Ecto neural progenitor cell (in vitro differentiated cells): ENCODE measurements at regions not wholly inside any gene's neighbourhood (a gene's known extent, or its start where the extent isn't known, plus 50 kb on each side); places are given as distances from the start of the nearest gene placed in this dataset.
"Not testable (repeated sequence)": the region's sequence is repeated elsewhere in the genome, so short reads cannot be mapped to it uniquely, and the experiment has no call there.

Source experiments
- DNase-seq: peaks from one replicate; pipeline ENCODE4 v3.0.0-alpha.2; 2018; ENCODE audit warnings: low spot score

GRCh38 chr6:130610303-130610702 is 216.9 kb upstream of the SMLR1 start:
- no peak for DNase-seq

- no peak for DNase-seq
Observed at GRCh38 chr6:130611366-130611765, 215.8 kb upstream of the SMLR1 start.

GRCh38 chr6:130613176-130613575 is 214.0 kb upstream of the SMLR1 start:
- no peak for DNase-seq

- DNase-seq, result no peak
Observed at GRCh38 chr6:130615816-130616215, 211.4 kb upstream of the SMLR1 start.

DNA sequence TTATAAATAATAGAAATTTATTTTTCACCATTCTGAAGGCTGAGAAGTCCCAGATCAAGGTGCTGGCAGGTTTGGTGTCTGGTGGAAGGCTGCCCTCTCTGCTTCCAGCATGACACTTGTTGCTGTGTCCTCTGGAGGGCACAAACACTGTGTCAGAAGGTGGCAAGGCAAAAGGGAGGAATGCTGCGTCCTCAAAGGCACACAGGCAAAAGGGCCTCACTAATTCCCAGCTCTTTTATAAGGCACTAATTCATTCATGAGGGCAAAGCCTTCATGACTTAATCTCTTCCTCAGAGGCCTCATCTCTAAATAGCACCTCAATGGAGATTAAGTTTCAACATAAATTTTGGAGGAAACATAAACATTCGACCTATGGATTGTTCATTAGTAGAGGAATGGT is 209.5 kb upstream of the SMLR1 start:
- no peak for DNase-seq

DNA sequence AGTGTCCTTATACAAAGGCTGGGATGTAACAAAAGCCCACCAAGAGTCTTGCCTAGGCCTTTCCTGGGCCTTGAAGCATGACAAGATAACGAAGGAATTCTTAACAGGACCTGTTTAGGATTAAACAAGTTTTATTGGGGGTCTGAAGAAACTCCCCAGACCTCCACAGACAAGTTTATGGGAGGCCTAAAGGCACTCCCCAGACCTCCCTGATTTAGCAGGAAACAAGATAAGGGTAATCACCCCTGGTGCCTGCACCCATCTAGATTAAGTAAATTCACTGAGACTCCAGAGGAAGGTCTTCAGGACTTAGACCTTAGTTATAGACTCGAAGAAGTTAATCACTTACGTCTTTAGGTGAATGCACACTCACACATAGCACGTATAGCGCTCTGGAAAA is 208.4 kb upstream of the SMLR1 start:
- not testable (repeated sequence) for DNase-seq

- DNase-seq, result no peak
Observed at GRCh38 chr6:130620338-130620781, 206.8 kb upstream of the SMLR1 start.

GRCh38 chr6:130622142-130622541 is 205.1 kb upstream of the SMLR1 start:
- DNase-seq, result no peak

DNA sequence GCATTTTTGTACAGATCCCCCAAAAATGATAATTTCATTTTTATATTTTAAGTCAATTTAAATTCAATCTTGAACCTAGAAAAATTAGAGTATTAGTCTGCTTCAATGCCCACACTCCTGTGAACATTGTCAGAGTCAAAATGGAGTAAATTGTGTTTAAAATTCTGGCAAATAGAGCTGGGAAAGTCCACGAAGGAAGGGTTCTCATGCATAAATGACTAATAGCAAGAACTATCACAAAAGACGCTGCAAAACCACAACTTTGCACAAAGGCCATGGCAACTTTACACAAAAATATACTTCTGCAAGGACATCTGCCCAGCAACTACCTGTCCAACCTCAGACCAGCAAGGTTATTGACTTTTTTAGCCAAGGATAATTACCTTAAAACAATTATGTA is 203.2 kb upstream of the SMLR1 start:
- no peak for DNase-seq

DNA sequence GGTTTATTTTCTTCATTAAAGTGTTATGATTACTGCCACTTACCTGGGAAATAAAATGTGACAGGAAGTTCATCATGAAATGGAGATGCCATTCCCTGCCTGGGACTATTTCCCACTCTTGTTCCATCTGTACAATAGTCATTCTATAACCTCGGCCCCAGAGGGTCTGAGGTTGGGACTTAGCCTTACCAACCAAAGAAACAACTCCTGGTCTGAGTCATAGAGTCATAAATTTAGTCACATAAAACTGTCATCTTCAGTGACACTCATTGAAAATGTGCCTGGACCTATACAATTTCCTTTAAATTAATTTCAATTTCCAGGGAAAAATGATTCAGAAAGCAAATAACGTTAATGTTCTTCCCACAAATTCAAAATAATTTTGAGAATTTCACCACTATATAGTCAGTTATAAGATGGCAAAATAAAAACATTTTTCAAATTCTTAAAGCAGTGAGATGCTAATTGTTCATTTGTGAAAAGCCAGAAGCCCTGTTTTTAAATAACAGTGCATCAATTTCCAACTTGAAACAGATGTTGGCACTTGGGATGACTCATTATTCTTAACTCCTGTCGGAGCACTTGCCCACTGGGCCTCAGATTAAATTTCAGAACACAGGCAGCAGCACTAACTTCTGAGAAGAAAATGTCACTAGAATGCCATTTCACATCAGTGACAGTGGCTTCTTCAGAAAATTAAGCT is 201.2 kb upstream of the SMLR1 start:
- no peak for DNase-seq

DNA sequence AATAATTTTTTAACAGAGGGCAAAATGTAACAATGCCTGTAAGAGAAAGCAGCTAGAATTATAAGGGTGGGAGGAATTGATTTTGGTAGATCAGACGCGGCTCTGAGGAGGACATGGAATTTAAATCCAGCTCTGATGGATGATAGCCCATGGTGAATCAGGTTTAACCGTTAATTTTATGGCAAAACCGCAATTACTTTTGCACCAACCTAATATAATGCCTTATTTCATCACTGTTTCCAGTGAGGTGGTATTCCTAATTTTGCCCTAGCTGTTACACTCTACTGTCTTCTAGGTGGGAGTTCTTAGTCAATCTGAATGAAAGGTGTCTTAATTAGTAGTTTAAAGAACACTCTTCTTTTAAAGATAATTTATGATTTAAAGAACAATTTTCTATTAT is 198.3 kb upstream of the SMLR1 start:
- no peak for DNase-seq

GRCh38 chr6:130629640-130630039 is 197.6 kb upstream of the SMLR1 start:
- no peak for DNase-seq

GRCh38 chr6:130632277-130632676 is 194.9 kb upstream of the SMLR1 start:
- DNase-seq, result no peak

DNA sequence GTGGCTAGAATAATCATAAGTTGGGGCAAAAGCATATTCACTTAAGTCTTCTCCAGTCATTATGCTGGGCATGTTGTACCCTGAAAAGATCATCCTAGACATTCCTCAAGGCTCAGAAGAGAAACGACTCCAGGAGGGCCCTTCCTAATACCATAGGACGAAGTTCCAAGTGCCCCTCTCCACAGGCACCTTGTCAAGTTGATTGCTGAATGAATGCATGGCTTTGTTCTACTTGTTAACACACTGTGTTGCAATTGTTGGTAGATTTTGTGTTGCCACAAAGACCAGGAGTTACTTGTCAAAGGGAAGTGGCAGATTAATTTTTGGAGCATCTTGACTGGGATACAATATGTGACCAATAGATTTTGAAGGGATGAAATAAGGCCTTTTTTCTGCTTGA is 194.3 kb upstream of the SMLR1 start:
- no peak for DNase-seq

- DNase-seq, result no peak
Observed at GRCh38 chr6:130643361-130643760, 183.8 kb upstream of the SMLR1 start.

GRCh38 chr6:130644175-130644574 is 183.0 kb upstream of the SMLR1 start:
- DNase-seq, result no peak

- not testable (repeated sequence) for DNase-seq
Observed at GRCh38 chr6:130644769-130645168, 182.4 kb upstream of the SMLR1 start.

DNA sequence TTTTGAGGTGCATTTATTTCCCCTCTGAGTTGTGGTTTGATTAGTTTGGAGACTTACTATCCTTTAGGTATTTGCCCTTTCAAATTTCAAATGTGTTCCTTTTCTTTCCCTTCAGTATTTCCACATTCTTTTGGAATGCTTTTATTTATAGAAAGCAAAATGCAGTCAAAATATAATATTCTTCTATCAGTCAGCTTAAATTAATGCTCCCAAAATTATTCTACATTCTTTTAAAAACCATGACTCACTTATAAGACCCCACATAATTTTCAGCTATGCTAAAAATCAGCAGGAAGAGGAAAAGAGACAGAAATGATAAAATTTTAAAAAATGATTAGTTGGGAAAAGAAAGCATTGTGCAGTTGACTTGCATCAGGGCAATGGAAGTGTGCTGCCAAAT is 180.0 kb upstream of the SMLR1 start:
- DNase-seq, result no peak

DNA sequence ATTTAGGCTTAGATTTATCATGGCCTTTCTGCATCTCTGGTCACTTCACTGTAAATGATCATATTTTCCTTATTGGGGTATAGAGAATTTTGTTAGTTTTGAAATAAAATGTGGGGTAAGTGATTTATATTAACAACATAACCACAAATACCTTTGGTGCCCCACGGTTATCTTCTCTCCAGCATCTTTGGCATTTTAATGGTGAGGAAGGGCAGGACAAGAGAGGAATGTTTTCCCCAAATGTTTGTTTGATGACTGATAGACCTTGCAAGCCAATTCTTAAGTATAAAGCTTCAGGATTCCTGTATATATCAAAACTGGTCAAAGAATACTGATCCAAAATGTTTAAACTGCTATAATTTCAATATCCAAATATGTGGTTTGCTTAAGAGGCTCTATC is 171.6 kb upstream of the SMLR1 start:
- DNase-seq, result no peak

DNA sequence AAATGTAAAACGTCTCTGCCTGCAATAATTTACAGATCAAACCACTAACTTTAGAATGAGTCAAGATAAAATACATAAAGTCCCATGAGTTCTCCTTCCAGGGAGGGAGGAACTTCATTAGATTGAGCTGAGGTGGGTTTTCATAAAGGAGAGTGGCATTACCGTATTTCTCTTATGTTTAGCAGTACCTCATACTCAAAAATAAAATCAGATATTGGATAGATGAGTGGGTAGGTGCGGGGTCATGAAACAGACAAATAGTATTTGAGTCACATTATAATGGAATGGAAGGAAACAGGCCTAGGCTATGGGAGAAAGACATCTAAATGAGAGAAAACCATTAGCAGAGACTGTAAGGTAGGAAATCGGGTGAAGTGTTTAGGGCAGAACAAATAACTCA is 166.1 kb upstream of the SMLR1 start:
- no peak for DNase-seq

GRCh38 chr6:130666786-130667185 is 160.4 kb upstream of the SMLR1 start:
- DNase-seq, result no peak

- no peak for DNase-seq
Observed at GRCh38 chr6:130670142-130670541, 157.1 kb upstream of the SMLR1 start.

DNA sequence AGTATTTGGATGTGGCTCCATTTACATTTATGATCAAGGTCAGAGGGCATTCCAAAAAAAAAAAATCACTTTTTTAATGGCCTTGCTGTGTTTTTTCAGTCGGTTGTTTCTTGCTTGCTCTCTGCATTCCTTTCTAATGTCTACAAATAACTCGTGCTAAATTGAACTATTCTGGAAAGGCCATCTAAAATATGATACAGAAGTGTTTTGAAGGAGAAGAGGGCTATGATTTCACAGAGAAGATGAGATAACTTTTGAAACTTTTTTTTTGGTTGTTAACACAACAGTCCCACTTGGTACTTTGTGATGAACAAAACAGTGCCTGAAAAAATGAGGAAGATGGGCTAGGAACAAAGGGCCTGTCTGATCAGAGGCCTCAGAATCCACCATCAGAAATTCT is 156.1 kb upstream of the SMLR1 start:
- DNase-seq, result no peak

- no peak for DNase-seq
Observed at GRCh38 chr6:130671577-130671976, 155.6 kb upstream of the SMLR1 start.

- DNase-seq, result no peak
Observed at GRCh38 chr6:130672153-130672552, 155.1 kb upstream of the SMLR1 start.
